DND-41 (cell line): ENCODE measurements at regions not wholly inside any gene's neighbourhood (a gene's known extent, or its start where the extent isn't known, plus 50 kb on each side); places are given as distances from the start of the nearest gene placed in this dataset.
"Not testable (repeated sequence)": the region's sequence is repeated elsewhere in the genome, so short reads cannot be mapped to it uniquely, and the experiment has no call there.

Source experiments
- EZH2 ChIP-seq: IDR thresholded peaks from 3 replicates; pipeline ENCODE4 v1.6.1; 2012; ENCODE audit warnings: borderline replicate concordance, low read depth, mild to moderate bottlenecking, moderate library complexity, low read length, inconsistent platforms; ENCODE audit not compliant: severe bottlenecking
- TF ChIP-seq, protein P1 (sequence below): IDR thresholded peaks from 2 replicates; pipeline ENCODE4 v1.5.1; 2012; ENCODE audit warnings: borderline replicate concordance, low read length, moderate library complexity, mild to moderate bottlenecking; ENCODE audit not compliant: poor library complexity, severe bottlenecking; ENCODE audit errors: extremely low read depth

DNA sequence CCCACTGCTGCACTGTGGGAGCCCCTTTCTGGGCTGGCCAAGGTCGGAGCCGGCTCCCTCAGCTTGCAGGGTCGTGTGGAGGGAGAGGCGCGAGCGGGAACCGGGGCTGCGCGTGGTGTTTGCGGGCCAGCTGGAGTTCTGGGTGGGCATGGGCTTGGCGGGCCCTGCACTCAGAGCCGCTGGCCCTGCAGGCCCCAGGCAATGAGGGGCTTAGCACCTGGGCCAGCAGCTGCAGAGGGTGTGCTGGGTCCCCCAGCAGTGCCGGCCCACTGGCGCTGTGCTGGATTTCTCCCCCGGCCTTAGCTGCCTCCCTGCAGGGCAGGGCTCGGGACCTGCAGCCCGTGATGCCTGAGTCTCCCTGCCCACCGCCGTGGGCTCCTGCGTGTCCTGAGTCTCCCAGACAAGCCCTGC is 125.3 kb downstream of the ALG10B start:
- TF ChIP-seq, protein P1, sequence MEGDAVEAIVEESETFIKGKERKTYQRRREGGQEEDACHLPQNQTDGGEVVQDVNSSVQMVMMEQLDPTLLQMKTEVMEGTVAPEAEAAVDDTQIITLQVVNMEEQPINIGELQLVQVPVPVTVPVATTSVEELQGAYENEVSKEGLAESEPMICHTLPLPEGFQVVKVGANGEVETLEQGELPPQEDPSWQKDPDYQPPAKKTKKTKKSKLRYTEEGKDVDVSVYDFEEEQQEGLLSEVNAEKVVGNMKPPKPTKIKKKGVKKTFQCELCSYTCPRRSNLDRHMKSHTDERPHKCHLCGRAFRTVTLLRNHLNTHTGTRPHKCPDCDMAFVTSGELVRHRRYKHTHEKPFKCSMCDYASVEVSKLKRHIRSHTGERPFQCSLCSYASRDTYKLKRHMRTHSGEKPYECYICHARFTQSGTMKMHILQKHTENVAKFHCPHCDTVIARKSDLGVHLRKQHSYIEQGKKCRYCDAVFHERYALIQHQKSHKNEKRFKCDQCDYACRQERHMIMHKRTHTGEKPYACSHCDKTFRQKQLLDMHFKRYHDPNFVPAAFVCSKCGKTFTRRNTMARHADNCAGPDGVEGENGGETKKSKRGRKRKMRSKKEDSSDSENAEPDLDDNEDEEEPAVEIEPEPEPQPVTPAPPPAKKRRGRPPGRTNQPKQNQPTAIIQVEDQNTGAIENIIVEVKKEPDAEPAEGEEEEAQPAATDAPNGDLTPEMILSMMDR = not testable (repeated sequence)
- not testable (repeated sequence) for TF ChIP-seq EZH2
